Epithelial cell of esophagus (primary cell): ENCODE measurements at regions not wholly inside any gene's neighbourhood (a gene's known extent, or its start where the extent isn't known, plus 50 kb on each side); places are given as distances from the start of the nearest gene placed in this dataset.

Experiments
- DNase-seq: peaks from one replicate; pipeline ENCODE4 v3.0.0; 2010; ENCODE audit warnings: low read depth
- H3K4me3 ChIP-seq: 2 replicates; pipeline ENCODE4 v1.5.1; 2011; ENCODE audit warnings: mild to moderate bottlenecking, low read length, control low read depth
- TF ChIP-seq, protein P1 (sequence below): IDR thresholded peaks from 2 replicates; pipeline ENCODE4 v1.5.1; 2011; ENCODE audit warnings: low read depth, mild to moderate bottlenecking, low read length, control low read depth, inconsistent platforms; ENCODE audit not compliant: insufficient read depth; ENCODE audit errors: missing control alignments

DNA sequence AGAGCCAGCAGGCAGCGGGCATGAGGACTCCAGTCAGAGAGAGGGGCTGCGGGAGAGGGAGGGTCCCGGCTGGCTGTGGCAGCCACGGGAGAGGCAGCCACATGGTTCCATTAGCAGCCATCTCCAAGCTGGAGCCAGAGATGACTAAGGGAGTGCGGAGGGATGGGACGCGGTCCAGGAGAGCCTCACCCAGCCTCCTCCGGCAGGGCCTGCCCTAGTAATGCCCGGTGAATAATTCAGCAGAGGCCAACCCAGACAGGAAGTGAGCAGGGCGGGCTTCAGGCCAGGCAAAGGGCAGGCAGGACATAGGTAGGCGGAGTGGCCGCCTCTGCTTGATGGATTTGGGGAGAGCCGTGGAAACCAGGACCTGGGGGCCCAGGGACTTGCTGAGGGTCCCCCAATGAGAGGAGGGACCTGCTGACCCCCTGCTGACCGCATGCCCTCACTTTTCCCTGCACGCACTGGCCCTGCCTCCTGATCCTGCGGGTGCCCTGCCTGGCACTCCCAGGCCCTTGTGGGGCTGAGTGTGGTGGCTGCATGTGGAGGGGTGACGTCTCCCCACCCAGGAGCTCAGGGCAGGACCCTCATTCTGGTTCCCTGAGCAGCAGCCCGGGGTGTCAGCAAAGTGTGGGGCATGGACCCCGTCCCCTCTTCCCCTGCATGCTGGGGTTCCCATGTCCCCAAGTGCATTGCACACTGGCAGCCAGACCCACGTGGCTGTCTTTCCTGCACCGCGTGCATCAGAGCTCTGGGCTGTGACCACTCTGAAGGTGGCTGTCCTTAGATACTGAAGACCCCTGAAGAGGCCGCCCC, 51.8 kb upstream of the SLCO4A1 start:
- H3K4me3 ChIP-seq = no peak overlapping the region
- peak; percentile 60 for DNase-seq
- TF ChIP-seq, protein P1, sequence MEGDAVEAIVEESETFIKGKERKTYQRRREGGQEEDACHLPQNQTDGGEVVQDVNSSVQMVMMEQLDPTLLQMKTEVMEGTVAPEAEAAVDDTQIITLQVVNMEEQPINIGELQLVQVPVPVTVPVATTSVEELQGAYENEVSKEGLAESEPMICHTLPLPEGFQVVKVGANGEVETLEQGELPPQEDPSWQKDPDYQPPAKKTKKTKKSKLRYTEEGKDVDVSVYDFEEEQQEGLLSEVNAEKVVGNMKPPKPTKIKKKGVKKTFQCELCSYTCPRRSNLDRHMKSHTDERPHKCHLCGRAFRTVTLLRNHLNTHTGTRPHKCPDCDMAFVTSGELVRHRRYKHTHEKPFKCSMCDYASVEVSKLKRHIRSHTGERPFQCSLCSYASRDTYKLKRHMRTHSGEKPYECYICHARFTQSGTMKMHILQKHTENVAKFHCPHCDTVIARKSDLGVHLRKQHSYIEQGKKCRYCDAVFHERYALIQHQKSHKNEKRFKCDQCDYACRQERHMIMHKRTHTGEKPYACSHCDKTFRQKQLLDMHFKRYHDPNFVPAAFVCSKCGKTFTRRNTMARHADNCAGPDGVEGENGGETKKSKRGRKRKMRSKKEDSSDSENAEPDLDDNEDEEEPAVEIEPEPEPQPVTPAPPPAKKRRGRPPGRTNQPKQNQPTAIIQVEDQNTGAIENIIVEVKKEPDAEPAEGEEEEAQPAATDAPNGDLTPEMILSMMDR = no peak

DNA sequence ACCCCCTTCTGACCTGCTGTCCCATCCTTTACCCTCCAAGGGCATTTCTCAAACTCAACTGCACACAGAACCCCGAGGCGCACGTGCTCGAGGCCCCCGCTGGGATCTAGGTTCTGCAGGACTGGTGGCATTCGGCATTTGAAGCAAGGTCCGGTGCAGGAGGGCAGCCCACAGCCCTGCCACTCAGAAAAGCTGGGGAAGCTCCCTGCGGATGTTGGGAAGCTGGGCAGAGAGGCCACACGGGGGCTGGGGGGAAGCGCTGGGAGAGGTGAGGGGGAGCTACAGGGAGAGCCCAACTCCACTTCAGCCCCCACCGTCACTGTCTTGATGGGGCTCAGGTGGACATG, 51.2 kb upstream of the SLCO4A1 start:
- DNase-seq = no peak
- H3K4me3 ChIP-seq = no peak overlapping the region
- TF ChIP-seq, protein P1 = no peak

DNA sequence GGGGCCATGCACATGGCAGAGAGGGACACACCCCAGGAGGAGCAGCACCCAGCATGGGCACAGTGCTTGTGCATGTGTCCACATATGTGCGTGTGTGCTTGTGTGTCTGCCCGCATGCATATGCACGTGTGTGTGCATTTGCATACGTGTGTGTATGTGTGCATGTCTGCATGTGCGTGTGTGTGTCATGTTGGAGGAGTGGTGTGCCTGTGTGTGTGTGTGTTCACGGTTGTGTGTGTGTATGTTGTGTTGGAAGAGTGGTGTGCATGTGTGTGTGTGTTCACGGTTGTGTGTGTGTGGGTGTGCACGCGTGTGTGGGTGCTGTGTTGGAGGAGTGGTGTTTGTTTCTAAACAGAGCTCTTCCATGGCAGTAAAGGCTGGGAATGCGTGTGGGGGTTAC, 50.7 kb upstream of the SLCO4A1 start:
- TF ChIP-seq, protein P1 = no peak
- no peak overlapping the region for H3K4me3 ChIP-seq
- no peak for DNase-seq
